NCI-H2107 (cell line): ENCODE measurements at regions not wholly inside any gene's neighbourhood (a gene's known extent, or its start where the extent isn't known, plus 50 kb on each side); places are given as distances from the start of the nearest gene placed in this dataset.
"Not testable (repeated sequence)": the region's sequence is repeated elsewhere in the genome, so short reads cannot be mapped to it uniquely, and the experiment has no call there.

Source experiments
- DNase-seq: peaks from one replicate; lab custom pipeline; 2025; lab: John Stamatoyannopoulos, UW

GRCh38 chrX:84611843-84612636 is 109.8 kb upstream of the HDX start:
- DNase-seq = no peak

- no peak for DNase-seq
These were observed 132.0 kb upstream of the HDX start for GRCh38 chrX:84634201-84634782.

DNA sequence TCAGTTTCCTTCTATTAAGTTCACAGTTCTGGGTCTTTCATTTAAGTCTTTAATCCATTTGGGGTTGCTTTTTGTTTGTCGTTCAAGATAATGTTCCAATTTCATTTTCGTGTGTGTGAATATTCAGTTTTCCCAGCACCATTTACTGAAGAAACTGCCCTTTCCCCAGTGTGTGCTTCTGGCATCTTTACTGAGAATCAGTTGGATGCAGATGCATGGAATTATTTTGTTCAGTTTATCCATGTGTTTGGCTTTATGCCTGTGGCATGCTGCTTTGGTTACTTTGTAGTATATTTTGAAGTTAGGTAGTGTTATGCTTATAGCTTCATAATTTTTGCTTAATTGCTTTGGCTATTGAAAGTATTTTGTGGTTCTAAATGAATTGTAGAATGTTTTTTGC is 163.8 kb upstream of the HDX start:
- no peak for DNase-seq

DNA sequence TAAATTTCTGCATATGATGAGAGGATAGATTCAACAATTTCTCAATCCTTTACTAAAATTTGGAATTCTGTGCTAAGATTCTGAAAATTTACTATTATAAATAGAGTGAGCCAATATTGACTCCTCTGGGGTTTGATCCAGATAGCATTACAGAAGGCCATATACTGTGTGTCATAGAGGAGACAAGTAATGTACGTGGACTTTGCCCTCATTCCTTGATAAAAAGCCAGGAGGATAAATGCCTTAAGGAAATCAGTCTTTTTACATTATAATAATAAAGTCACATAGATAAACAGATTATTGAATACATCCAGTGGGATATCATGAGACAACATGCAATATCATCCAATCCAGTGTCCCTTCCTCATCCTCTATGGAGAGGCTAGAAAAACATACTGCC is 188.0 kb upstream of the HDX start:
- no peak for DNase-seq

- no peak for DNase-seq
These were observed 207.7 kb upstream of the HDX start for GRCh38 chrX:84709987-84710386.

GRCh38 chrX:84710611-84711010 is 208.4 kb upstream of the HDX start:
- DNase-seq = no peak

- no peak for DNase-seq
These were observed 210.4 kb upstream of the HDX start for GRCh38 chrX:84712621-84713020.

DNA sequence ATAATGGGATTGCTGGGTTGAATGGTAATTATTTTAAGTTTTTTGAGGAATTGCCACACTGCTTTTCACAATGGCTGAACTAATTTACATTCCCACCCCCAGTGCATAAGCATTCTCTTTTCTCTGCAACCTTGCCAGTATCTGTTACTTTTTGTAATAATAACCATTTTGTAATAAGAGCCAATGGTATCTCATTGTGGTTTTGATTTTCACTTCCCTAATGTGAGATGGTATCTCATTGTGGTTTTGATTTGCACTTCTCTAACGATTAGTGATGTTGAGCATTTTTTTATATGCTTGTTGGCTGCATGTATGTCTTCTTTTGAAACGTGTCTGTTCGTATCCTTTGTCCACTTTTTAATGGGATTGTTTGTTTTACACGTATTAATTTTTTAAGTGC is 213.1 kb upstream of the HDX start:
- no peak for DNase-seq

DNA sequence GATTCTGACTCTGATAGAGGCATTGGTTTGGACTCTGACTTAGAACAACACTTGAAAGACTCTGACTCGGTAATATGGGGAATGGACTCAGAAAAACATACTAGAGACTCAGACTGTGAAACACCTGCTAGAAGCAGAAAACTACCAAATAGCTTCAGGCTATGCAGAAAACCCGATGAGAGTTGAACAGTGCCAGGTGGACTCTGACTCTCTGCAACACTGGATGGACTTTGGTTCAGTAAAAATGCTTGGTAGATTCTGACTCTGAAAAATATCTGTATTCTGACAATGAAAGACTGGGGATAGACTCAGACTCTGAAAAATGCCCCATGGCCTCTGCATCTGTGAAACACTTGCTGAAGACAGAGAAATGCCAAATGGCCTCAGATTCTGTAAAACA is 215.1 kb upstream of the HDX start:
- no peak for DNase-seq

DNA sequence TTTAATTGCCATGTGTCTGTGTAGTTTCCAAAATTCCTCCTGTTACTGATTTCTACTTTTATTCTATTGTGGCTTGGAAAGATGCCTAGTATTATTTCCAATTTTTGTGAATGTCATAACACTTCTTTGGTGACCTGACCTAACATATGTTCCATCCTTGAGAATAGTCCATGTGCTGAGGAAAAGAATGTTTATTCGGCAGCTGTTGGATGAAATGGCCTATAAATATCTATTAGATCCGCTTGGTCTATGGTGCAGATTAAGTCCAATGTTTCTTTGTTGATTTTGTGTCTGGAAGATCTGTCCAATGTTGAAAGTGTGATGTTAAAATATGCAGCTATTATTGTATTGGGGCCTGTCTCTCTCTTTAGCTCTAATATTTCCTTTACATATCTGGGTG is 219.2 kb upstream of the HDX start:
- no peak for DNase-seq

DNA sequence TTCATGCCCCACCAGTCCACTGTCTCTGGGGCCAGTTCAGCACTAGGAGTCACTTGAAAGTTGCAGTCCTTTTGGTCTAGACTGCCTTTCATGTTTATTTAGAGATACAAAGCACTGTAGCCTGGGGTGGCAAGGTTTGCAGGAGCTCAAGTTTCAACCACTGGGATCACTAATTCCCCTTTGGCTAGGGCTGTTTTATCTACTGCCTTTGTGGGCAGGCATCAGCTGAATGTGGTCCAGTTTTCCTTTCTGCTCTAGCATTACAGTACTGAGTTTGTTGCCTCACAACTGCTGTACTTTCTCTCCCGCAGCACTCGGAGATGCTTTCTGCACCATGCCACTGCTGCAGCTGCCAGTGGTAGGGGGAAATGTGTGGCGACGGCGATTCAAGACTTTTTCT is 222.3 kb upstream of the HDX start:
- DNase-seq = peak; percentile 1

- no peak for DNase-seq
These were observed 227.2 kb upstream of the HDX start for GRCh38 chrX:84729408-84729807.

DNA sequence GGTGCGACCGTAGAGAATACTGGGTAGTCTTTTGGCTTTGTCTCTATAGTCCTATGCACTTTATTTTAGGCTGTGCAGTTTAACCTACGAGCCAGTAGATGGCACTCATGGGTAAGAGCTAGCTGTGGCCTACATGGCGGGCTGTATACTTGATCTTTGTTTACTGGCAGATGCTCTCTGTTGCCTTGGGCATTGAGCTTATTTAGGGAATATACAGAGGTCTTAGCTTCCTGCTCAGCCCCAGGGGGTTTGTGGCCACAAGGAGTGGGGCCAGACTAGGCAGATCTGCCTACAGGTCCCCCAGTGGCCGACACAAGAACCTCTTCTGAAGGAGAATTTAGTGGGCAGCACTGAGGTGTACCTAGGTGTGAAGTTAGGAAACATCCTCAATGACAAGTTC is 227.6 kb upstream of the HDX start:
- DNase-seq = peak; percentile 2

DNA sequence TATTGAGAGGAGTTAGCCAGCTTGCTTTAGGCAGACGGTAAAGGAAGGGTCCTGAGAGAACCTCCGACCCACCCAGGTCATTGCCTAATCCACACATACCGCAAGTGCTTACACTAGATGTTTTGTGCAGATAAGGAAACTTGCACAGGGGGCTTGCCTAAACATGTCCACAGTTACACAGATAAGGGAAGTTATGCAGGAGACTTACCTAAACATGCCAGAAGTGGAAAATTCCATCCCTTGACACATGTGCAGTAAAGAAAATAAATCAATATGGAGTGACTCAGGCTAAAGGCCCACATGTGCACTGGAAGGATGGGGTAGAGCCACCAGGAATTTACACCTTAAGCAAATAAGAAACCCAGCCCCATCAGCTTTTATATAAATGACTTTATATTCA is 232.8 kb upstream of the HDX start:
- DNase-seq = no peak

DNA sequence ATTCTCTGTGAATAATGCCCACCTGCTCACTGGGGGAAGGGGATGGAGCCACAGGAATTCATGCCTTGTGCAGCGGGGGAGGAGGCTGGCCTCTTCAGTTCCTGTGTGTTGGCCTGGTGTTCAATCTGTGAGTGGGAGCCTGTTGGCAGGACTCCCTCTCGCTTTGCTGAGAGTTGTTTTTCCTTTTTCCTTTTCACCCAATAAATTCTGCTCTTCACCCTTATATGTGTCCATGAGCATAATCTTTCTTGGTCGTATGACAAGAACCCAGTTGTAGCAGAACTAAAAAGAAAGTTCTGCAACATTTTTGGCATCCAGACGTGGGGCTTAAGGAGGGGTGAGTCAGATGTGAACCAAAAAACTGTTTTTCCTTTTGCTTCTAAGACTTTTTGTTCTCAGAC is 235.2 kb upstream of the HDX start:
- no peak for DNase-seq

DNA sequence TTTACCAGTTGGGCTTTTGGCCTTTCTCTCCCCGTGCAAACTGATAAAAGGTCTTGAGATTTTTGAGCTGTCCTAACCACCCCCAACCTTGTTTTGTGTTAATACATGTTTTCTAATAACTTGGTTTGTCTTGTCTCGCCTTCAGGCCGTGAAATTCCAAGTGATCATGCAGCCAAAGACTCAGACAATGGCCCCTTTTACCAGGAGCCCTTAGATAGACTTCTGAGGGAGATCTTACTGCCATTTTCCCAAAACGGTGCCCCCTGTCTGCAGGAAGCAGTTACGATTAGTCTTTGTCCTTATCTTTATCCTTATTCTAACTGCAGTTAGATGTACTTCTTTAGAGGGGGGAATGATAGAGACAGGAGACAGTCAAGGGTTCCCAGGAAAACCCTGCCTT is 245.3 kb upstream of the HDX start:
- DNase-seq = no peak

DNA sequence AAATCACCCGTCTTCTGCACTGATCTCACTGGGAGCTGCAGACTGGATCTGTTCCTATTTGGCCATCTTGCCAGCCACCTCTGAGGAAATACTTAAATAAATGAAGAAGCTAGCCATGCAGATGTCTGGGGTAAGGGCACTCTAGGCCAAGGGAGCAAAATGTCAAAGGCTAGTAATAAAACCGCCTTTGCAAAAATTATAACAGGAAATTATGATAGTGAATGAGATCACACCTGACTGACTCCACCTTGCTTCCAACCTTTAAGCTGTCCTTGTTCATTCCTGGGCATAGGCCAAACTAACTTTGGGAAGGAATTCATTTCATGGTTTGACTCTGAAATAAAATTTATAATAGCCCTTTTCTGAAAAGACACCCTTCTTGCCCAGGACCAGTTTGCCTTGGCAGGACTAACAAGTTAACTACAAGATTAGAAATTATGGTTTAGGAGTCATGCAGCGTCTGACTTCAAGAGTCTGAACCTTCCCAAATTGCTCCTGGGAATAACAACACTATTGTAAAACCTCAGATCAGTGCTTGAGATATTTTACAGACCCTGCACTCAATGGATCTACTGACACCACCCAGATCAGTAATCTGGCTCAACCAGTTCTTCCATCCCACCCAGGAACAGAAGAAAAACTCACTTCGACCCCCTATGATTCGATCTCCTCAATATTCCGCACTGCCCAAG is 246.9 kb upstream of the HDX start:
- no peak for DNase-seq

DNA sequence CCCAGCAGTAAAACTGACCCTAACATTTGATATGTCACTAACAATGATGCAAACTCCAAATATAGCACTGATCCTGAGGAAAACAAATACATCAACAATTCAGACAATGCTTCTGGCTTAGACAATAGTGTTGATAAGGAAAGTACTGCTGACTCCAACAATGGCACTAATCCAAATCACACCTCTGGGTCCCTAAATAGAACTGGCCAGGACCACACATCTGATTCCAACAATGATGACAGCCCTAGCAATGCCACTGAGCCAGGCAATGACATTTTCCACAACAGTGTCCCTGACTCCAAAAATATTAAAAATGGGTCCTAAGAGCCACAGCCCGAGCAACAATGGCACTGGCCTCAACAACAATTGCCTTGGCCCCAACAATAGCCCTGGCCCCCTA is 243.1 kb upstream of the APOOL start:
- no peak for DNase-seq

- no peak for DNase-seq
These were observed 207.4 kb upstream of the APOOL start for GRCh38 chrX:84796321-84796720.

GRCh38 chrX:84830836-84831235 is 172.8 kb upstream of the APOOL start:
- no peak for DNase-seq

- not testable (repeated sequence) for DNase-seq
These were observed 157.1 kb upstream of the APOOL start for GRCh38 chrX:84846541-84846940.

- not testable (repeated sequence) for DNase-seq
These were observed 152.5 kb upstream of the APOOL start for GRCh38 chrX:84851183-84851582.

GRCh38 chrX:84856791-84857190 is 146.9 kb upstream of the APOOL start:
- not testable (repeated sequence) for DNase-seq
